ENCODE measurements at regions not wholly inside any gene's neighbourhood (a gene's known extent, or its start where the extent isn't known, plus 50 kb on each side); places are given as distances from the start of the nearest gene placed in this dataset.

GRCh38 chr17:12528036-12528435 is 137.7 kb upstream of the MYOCD start:
- no peak overlapping the region for H2AFZ ChIP-seq (ENCODE audit: control insufficient read depth, low read depth, low read length)
- FAIRE-seq (no peak), DNase-seq (ENCODE audit: low read depth, low spot score) (no peak), ATAC-seq (no peak)
- H3K9ac ChIP-seq (ENCODE audit: control insufficient read depth, insufficient read depth, low read length) = no peak overlapping the region
- in situ Hi-C loops (cut with MboI) (no loop called here), intact Hi-C loops (cut with micrococcal nuclease; ENCODE audit: unreplicated experiment) (loop anchor here (10.0 kb wide), 1 partner anchor 273 kb away; no protein-coding TSS in a partner anchor)
- no peaks in the 10 kb centered on the region for H3K9me3 ChIP-seq (replicated peaks; ENCODE audit: control insufficient read depth, insufficient read depth, low read length)
- no peak overlapping the region for H3K27ac ChIP-seq (ENCODE audit: control insufficient read depth, insufficient read depth)
- H4K20me1 ChIP-seq (ENCODE audit: control insufficient read depth, insufficient read depth) = no peaks in the 10 kb centered on the region
- 69% methylated on average over 3 of the region's 3 CpGs for WGBS (ENCODE audit: insufficient coverage, insufficient replicate concordance, low lambda C conversion rate, missing lambda C conversion rate)
- TF ChIP-seq USF2 (IDR thresholded peaks at IDR 0.05; ENCODE audit: borderline replicate concordance, low read depth, low read length) = no peak
- H3K4me3 ChIP-seq = no peak overlapping the region
- no peaks in the 10 kb centered on the region for H3K4me1 ChIP-seq (ENCODE audit: control insufficient read depth, insufficient read depth, low read length)
- H3K79me2 ChIP-seq (ENCODE audit: control insufficient read depth, insufficient read depth, low read length) = no peaks in the 10 kb centered on the region
- no peak overlapping the region for H3K4me2 ChIP-seq (ENCODE audit: control insufficient read depth, insufficient read depth)
- no peaks in the 10 kb centered on the region for H3K27me3 ChIP-seq (replicated peaks in 1 of 2; ENCODE audit: control insufficient read depth in 2 of 2, insufficient read depth in 2 of 2, low read length in 1 of 2)
- no peaks in the 10 kb centered on the region for H3K36me3 ChIP-seq (ENCODE audit: control insufficient read depth in 2 of 2, insufficient read depth in 2 of 2, low read length in 1 of 2)
- SMC1A ChIA-PET (ENCODE audit: uncharacterized antibody, unreplicated experiment) = no interaction called here
- BruUV-seq (replicated peaks) = no TSS peak
- POLR2A ChIA-PET = interaction anchor here (0.5 kb wide), 1 partner anchor 227 kb away, joined by 4 read pairs; no protein-coding TSS in a partner anchor
- CTCF ChIA-PET = interaction anchor here (0.6 kb wide), 1 partner anchor 475 kb away, joined by 4 read pairs; no protein-coding TSS in a partner anchor
- RAD21 ChIA-PET (ENCODE audit: unreplicated experiment) = no interaction called here

GRCh38 chr17:12530161-12530560 is 135.5 kb upstream of the MYOCD start:
- 50% methylated on average over 4 of the region's 4 CpGs for WGBS (ENCODE audit: insufficient coverage, insufficient replicate concordance, low lambda C conversion rate, missing lambda C conversion rate)
- Histone ChIP-seq H3K4me2 (ENCODE audit: control insufficient read depth, insufficient read depth) (no peak overlapping the region), H3K79me2 (ENCODE audit: control insufficient read depth, insufficient read depth, low read length) (no peaks in the 10 kb centered on the region), H3K27me3 (replicated peaks in 1 of 2; ENCODE audit: control insufficient read depth in 2 of 2, insufficient read depth in 2 of 2, low read length in 1 of 2) (no peaks in the 10 kb centered on the region), H3K27ac (ENCODE audit: control insufficient read depth, insufficient read depth) (no peak overlapping the region), H2AFZ (ENCODE audit: control insufficient read depth, low read depth, low read length) (no peak overlapping the region), H3K9ac (ENCODE audit: control insufficient read depth, insufficient read depth, low read length) (no peak overlapping the region), H4K20me1 (ENCODE audit: control insufficient read depth, insufficient read depth) (no peaks in the 10 kb centered on the region), H3K9me3 (replicated peaks; ENCODE audit: control insufficient read depth, insufficient read depth, low read length) (no peaks in the 10 kb centered on the region), H3K4me3 (no peak overlapping the region), H3K4me1 (ENCODE audit: control insufficient read depth, insufficient read depth, low read length) (no peaks in the 10 kb centered on the region), H3K36me3 (ENCODE audit: control insufficient read depth in 2 of 2, insufficient read depth in 2 of 2, low read length in 1 of 2) (no peaks in the 10 kb centered on the region)
- ATAC-seq (no peak), FAIRE-seq (no peak), DNase-seq (ENCODE audit: low read depth, low spot score) (no peak)
- ChIA-PET SMC1A (ENCODE audit: uncharacterized antibody, unreplicated experiment) (interaction anchor here (1.2 kb wide), 1 partner anchor 9 kb away, joined by 4 read pairs; no protein-coding TSS in a partner anchor), CTCF (no interaction called here), RAD21 (ENCODE audit: unreplicated experiment) (no interaction called here), POLR2A (no interaction called here)
- no TSS peak for BruUV-seq (replicated peaks)
- intact Hi-C loops (cut with micrococcal nuclease; ENCODE audit: unreplicated experiment) = no loop called here
- in situ Hi-C loops (cut with MboI) = no loop called here
- TF ChIP-seq MYB (IDR thresholded peaks at IDR 0.05; ENCODE audit: borderline replicate concordance, low read depth, low read length) (no peak), YBX1 (IDR thresholded peaks at IDR 0.05) (no peak), PBX3 (IDR thresholded peaks at IDR 0.05; ENCODE audit: insufficient replicate concordance, low read depth, low read length) (no peak), CEBPZ (IDR thresholded peaks at IDR 0.05; ENCODE audit: low read depth, low read length) (no peak), MEF2A (IDR thresholded peaks at IDR 0.05; ENCODE audit: insufficient read depth, low read depth, low read length) (no peak), HSF1 (IDR thresholded peaks at IDR 0.05; ENCODE audit: low read depth, low read length) (no peak), BRCA1 (IDR thresholded peaks at IDR 0.05; ENCODE audit: low read depth, low read length) (no peak)
- TF ChIP-seq, protein P1, sequence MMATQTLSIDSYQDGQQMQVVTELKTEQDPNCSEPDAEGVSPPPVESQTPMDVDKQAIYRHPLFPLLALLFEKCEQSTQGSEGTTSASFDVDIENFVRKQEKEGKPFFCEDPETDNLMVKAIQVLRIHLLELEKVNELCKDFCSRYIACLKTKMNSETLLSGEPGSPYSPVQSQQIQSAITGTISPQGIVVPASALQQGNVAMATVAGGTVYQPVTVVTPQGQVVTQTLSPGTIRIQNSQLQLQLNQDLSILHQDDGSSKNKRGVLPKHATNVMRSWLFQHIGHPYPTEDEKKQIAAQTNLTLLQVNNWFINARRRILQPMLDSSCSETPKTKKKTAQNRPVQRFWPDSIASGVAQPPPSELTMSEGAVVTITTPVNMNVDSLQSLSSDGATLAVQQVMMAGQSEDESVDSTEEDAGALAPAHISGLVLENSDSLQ (IDR thresholded peaks at IDR 0.05) = no peak

Measured in GM12878 (cell line).